ENCODE measurements at regions not wholly inside any gene's neighbourhood (a gene's known extent, or its start where the extent isn't known, plus 50 kb on each side); places are given as distances from the start of the nearest gene placed in this dataset.
"Not testable (repeated sequence)": the region's sequence is repeated elsewhere in the genome, so short reads cannot be mapped to it uniquely, and the experiment has no call there.

DNA sequence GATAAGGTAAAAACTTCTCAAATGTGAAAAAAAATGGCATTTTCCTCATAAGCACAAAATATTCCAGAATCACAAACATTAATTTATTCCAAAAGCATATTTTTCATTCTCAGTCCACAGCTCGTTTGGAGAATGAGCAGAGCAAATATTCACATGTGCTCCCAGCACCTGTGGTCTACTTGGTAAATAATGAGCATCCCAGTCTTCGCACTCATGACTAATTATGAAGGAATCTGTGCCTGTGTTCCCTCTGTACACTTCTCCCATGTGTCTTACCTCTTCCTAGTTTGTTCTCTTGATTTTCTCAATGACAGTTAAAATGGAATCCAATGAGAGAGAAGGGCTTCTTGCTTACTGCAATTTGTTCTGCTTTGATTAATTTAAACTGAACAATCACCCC lies 671.0 kb upstream of the SOX11 start:
- no peaks in the 10 kb centered on the region for H3K36me3 ChIP-seq
- TF ChIP-seq CTCF (IDR thresholded peaks at IDR 0.05), result no peak
- H3K9me3 ChIP-seq, result no peaks in the 10 kb centered on the region
- H3K4me3 ChIP-seq, result no peak overlapping the region
- DNase-seq (ENCODE audit: low spot score), result no peak
- no peaks in the 10 kb centered on the region for H3K4me1 ChIP-seq (ENCODE audit: control insufficient read depth in 1 of 2, low read depth in 2 of 2)
- H3K27ac ChIP-seq, result no peak overlapping the region
- no peak for ATAC-seq (ENCODE audit: insufficient number of reproducible peaks, low FRiP score, low read depth)
- no peaks in the 10 kb centered on the region for H3K27me3 ChIP-seq (replicated peaks; ENCODE audit: insufficient read depth)

DNA sequence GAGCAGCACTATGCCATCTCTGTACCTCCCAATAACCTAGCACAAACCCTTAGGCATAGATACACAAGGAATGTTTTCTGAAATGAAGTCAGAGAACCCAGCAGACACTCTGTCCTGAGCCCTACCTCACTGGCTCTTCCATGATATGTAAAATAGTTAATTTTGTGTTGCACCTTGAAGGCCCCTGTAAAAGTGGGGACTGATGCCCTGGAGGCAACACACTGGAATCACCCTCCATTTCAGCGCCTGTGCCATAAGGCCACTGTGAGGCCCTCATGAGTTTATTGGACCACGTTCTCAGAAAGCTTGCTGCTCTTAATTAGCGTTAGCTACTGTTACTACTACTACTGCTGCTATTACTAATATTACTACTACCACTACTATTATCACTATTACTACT lies 670.1 kb upstream of the SOX11 start:
- Histone ChIP-seq H3K4me1 (ENCODE audit: control insufficient read depth in 1 of 2, low read depth in 2 of 2) (no peaks in the 10 kb centered on the region), H3K27me3 (replicated peaks; ENCODE audit: insufficient read depth) (no peaks in the 10 kb centered on the region), H3K36me3 (no peaks in the 10 kb centered on the region), H3K4me3 (no peak overlapping the region), H3K27ac (no peak overlapping the region), H3K9me3 (no peaks in the 10 kb centered on the region)
- ATAC-seq (ENCODE audit: insufficient number of reproducible peaks, low FRiP score, low read depth) (no peak), DNase-seq (ENCODE audit: low spot score) (no peak)
- no peak for TF ChIP-seq CTCF (IDR thresholded peaks at IDR 0.05)

DNA sequence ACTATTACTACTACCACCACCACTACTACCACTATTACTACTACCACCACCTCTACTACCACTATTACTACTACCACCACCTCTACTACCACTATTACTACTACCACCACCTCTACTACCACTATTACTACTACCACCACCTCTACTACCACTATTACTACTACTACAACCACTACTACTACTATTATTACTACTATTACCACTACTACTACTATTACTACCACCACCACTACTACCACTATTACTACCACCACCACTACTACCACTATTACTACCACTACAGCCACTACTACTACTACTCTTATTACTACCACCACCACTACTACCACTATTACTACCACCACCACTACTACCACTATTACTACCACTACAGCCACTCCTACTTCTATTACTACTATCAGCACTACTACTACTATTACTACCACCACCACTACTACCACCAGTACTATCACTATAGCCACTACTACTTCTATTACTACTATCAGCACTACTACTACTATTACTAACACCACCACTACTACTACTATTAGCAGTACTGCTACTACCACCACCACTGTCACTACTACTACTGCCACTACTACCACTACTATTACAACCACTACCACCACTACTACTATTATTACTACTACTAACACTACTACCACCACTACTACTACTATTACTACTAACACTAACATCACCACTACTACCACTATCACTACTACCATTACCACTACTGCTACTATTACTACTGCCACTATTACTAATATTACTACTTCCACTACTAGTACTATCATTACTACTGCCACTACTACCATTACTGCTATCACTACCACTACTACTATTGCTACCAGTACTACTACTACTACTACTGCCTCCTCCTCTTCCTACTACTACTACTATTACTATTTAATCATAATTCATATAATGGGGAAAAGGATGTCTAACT lies 669.2 kb upstream of the SOX11 start:
- H3K4me3 ChIP-seq; DNase-seq (ENCODE audit: low spot score); H3K36me3 ChIP-seq; H3K27ac ChIP-seq; ATAC-seq (ENCODE audit: insufficient number of reproducible peaks, low FRiP score, low read depth); H3K9me3 ChIP-seq; H3K4me1 ChIP-seq (ENCODE audit: control insufficient read depth in 1 of 2, low read depth in 2 of 2); H3K27me3 ChIP-seq (replicated peaks; ENCODE audit: insufficient read depth): not testable (repeated sequence)

- Histone ChIP-seq H3K27ac (no peak overlapping the region), H3K4me1 (ENCODE audit: control insufficient read depth in 1 of 2, low read depth in 2 of 2) (no peaks in the 10 kb centered on the region), H3K4me3 (no peak overlapping the region), H3K9me3 (no peaks in the 10 kb centered on the region), H3K27me3 (replicated peaks; ENCODE audit: insufficient read depth) (no peaks in the 10 kb centered on the region), H3K36me3 (no peaks in the 10 kb centered on the region)
- no peak for ATAC-seq (ENCODE audit: insufficient number of reproducible peaks, low FRiP score, low read depth)
- no peak for DNase-seq (ENCODE audit: low spot score)
- TF ChIP-seq CTCF (IDR thresholded peaks at IDR 0.05), result no peak
Measured at GRCh38 chr2:5026571-5027234, 665.5 kb upstream of the SOX11 start.

DNA sequence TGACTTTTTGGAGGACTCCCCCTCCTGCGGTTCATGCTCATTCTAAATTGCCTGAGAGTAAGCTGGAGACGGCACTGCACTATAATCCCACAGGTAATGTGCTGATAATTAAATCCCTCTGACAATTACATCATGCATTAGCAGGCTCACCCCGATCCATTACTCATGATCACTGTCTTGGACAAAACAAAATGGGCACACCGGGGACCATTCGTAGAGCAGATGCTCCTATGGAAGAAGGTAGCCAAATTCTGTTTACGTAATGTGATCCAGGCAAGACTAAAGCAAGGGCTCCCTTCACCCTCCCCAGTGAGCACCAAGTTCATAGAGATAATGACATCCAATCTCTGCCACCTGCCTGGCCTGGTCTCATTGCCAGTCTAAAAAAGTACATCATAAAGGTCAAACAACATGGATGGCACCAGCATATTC lies 657.1 kb upstream of the SOX11 start:
- Histone ChIP-seq H3K36me3 (no peaks in the 10 kb centered on the region), H3K4me1 (ENCODE audit: control insufficient read depth in 1 of 2, low read depth in 2 of 2) (no peaks in the 10 kb centered on the region), H3K27me3 (replicated peaks; ENCODE audit: insufficient read depth) (no peaks in the 10 kb centered on the region), H3K9me3 (no peaks in the 10 kb centered on the region), H3K4me3 (no peak overlapping the region), H3K27ac (no peak overlapping the region)
- TF ChIP-seq CTCF (IDR thresholded peaks at IDR 0.05), result no peak
- DNase-seq (ENCODE audit: low spot score), result no peak
- no peak for ATAC-seq (ENCODE audit: insufficient number of reproducible peaks, low FRiP score, low read depth)

Data from thoracic aorta (tissue), 2 donors.